Epithelial cell of proximal tubule (primary cell): ENCODE measurements at regions not wholly inside any gene's neighbourhood (a gene's known extent, or its start where the extent isn't known, plus 50 kb on each side); places are given as distances from the start of the nearest gene placed in this dataset.

Experiments
- DNase-seq: peaks from one replicate; pipeline ENCODE4 v3.0.0-alpha.2; 2011; ENCODE audit warnings: low read depth
- H3K4me3 ChIP-seq: 2 replicates; pipeline ENCODE4 v1.5.1; 2011; ENCODE audit warnings: low read depth, mild to moderate bottlenecking, low read length
- CTCF ChIP-seq: conservative IDR thresholded peaks from 2 replicates; pipeline ENCODE4 v1.5.1; 2012; ENCODE audit warnings: low read depth, mild to moderate bottlenecking, low read length

GRCh38 chr18:49658823-49659404, 97.1 kb downstream of the LIPG start:
- no peak for TF ChIP-seq CTCF
- no peak overlapping the region for H3K4me3 ChIP-seq
- no peak for DNase-seq

GRCh38 chr18:49656073-49656692, 94.3 kb downstream of the LIPG start:
- TF ChIP-seq CTCF = no peak

GRCh38 chr18:49655266-49656072, 93.6 kb downstream of the LIPG start:
- H3K4me3 ChIP-seq = no peak overlapping the region
- TF ChIP-seq CTCF = no peak
- no peak for DNase-seq

More at GRCh38 chr18:49656073-49656692, 94.3 kb downstream of the LIPG start:
- no peak overlapping the region for H3K4me3 ChIP-seq
- peak; percentile 79 for DNase-seq

- no peak for TF ChIP-seq CTCF
- no peak overlapping the region for H3K4me3 ChIP-seq
- DNase-seq = no peak
Observed at GRCh38 chr18:49654347-49654746, 92.5 kb downstream of the LIPG start.

- H3K4me3 ChIP-seq = no peak overlapping the region
- no peak for TF ChIP-seq CTCF
- no peak for DNase-seq
Observed at GRCh38 chr18:49652881-49653724, 91.2 kb downstream of the LIPG start.

GRCh38 chr18:49651033-49651432, 89.2 kb downstream of the LIPG start:
- no peak for TF ChIP-seq CTCF
- DNase-seq = no peak

More at GRCh38 chr18:49651033-49651432, 89.2 kb downstream of the LIPG start:
- H3K4me3 ChIP-seq = no peak overlapping the region
